IPS-20b (cell line): ENCODE measurements at regions not wholly inside any gene's neighbourhood (a gene's known extent, or its start where the extent isn't known, plus 50 kb on each side); places are given as distances from the start of the nearest gene placed in this dataset.

Source experiments
- H3K27ac ChIP-seq: one replicate; pipeline ENCODE4 v1.5.1; 2013; ENCODE audit warnings: low read length
- H3K27me3 ChIP-seq: 2 replicates; pipeline ENCODE4 v1.6.1; 2013; ENCODE audit warnings: mild to moderate bottlenecking, low read length, inconsistent platforms; ENCODE audit not compliant: insufficient read depth
- H3K36me3 ChIP-seq: 2 replicates; pipeline ENCODE4 v1.6.1; 2013; ENCODE audit warnings: low read depth, mild to moderate bottlenecking, inconsistent platforms, low read length, moderate library complexity; ENCODE audit not compliant: insufficient read depth
- H3K4me1 ChIP-seq: 2 replicates; pipeline ENCODE4 v1.6.1; 2013; ENCODE audit warnings: mild to moderate bottlenecking, control low read depth, inconsistent platforms, low read length, moderate library complexity; ENCODE audit not compliant: insufficient read depth
- H3K4me3 ChIP-seq: 2 replicates; pipeline ENCODE4 v1.5.1; 2013; ENCODE audit warnings: mild to moderate bottlenecking, low read length, inconsistent platforms
- H3K9ac ChIP-seq: 2 replicates; pipeline ENCODE4 v1.6.1; 2013; ENCODE audit warnings: low read depth, mild to moderate bottlenecking, inconsistent platforms, low read length, moderate library complexity
- H3K9me3 ChIP-seq: 2 replicates; pipeline ENCODE4 v1.6.1; 2013; ENCODE audit warnings: mild to moderate bottlenecking, low read depth, low read length, inconsistent platforms; ENCODE audit not compliant: insufficient read depth

GRCh38 chr10:36345175-36345533 is 703.1 kb upstream of the FZD8 start:
- no peaks in the 10 kb centered on the region for H3K36me3 ChIP-seq

GRCh38 chr10:36344240-36345174 is 702.4 kb upstream of the FZD8 start:
- H3K4me3 ChIP-seq: no peak overlapping the region
- H3K27me3 ChIP-seq: no peaks in the 10 kb centered on the region
- no peak overlapping the region for H3K9ac ChIP-seq
- H3K27ac ChIP-seq: no peak overlapping the region
- H3K9me3 ChIP-seq: no peaks in the 10 kb centered on the region
- H3K36me3 ChIP-seq: no peaks in the 10 kb centered on the region
- no peaks in the 10 kb centered on the region for H3K4me1 ChIP-seq

More at GRCh38 chr10:36345175-36345533, 703.1 kb upstream of the FZD8 start:
- Histone ChIP-seq H3K4me3 (no peak overlapping the region), H3K9me3 (no peaks in the 10 kb centered on the region), H3K27me3 (no peaks in the 10 kb centered on the region), H3K9ac (no peak overlapping the region), H3K4me1 (no peaks in the 10 kb centered on the region), H3K27ac (no peak overlapping the region)

DNA sequence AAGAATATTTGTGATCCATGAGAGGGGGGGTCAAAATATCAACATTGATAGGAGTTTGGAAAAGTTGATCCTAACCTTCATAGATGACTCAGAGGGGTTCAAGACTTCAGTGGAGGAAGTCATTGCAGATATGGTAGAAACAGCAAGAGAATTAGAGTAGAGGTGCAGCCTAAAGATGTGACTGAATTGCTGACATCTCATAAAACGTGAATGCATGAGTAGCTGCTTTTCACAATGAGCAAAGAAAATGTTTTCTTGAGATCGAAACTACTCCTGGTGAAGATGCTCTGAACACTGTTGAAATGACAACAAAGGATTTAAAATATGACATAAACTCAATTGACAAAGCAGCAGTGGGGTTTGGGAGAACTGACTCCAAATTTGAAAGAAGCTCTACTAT is 700.7 kb upstream of the FZD8 start:
- no peaks in the 10 kb centered on the region for H3K4me1 ChIP-seq
- H3K9ac ChIP-seq: no peak overlapping the region
- H3K36me3 ChIP-seq: no peaks in the 10 kb centered on the region
- no peak overlapping the region for H3K27ac ChIP-seq
- H3K4me3 ChIP-seq: no peak overlapping the region
- no peaks in the 10 kb centered on the region for H3K9me3 ChIP-seq
- H3K27me3 ChIP-seq: no peaks in the 10 kb centered on the region

DNA sequence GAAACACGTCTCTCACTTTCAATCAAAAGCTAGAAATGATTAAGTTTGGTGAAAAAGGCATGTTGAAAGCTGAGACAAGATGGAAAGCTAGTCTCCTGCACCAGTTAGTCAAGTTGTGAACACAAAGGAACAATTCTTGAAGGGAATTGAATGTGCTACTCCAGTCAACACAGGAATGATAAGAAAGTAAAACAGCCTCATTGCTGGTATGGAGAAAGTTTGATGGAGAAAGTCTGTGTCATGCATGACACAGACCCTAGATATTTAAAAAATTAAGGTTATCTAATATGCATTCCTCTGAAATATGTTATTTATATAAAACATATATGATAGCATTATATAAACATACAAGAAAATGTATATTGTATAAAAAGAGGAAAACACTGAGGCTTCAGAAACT is 699.4 kb upstream of the FZD8 start:
- Histone ChIP-seq H3K4me3 (no peak overlapping the region), H3K4me1 (no peaks in the 10 kb centered on the region), H3K27ac (no peak overlapping the region), H3K9ac (no peak overlapping the region), H3K9me3 (no peaks in the 10 kb centered on the region), H3K27me3 (no peaks in the 10 kb centered on the region), H3K36me3 (no peaks in the 10 kb centered on the region)

- no peaks in the 10 kb centered on the region for H3K36me3 ChIP-seq
- H3K27me3 ChIP-seq: no peaks in the 10 kb centered on the region
- H3K4me1 ChIP-seq: no peaks in the 10 kb centered on the region
- H3K9ac ChIP-seq: no peak overlapping the region
- H3K9me3 ChIP-seq: no peaks in the 10 kb centered on the region
- H3K27ac ChIP-seq: no peak overlapping the region
- no peak overlapping the region for H3K4me3 ChIP-seq
These were observed 694.2 kb upstream of the FZD8 start for GRCh38 chr10:36336315-36336714.

- no peaks in the 10 kb centered on the region for H3K9me3 ChIP-seq
- no peaks in the 10 kb centered on the region for H3K36me3 ChIP-seq
- no peak overlapping the region for H3K4me3 ChIP-seq
- H3K27me3 ChIP-seq: no peaks in the 10 kb centered on the region
- no peak overlapping the region for H3K27ac ChIP-seq
- no peaks in the 10 kb centered on the region for H3K4me1 ChIP-seq
- no peak overlapping the region for H3K9ac ChIP-seq
These were observed 691.4 kb upstream of the FZD8 start for GRCh38 chr10:36333446-36333845.

DNA sequence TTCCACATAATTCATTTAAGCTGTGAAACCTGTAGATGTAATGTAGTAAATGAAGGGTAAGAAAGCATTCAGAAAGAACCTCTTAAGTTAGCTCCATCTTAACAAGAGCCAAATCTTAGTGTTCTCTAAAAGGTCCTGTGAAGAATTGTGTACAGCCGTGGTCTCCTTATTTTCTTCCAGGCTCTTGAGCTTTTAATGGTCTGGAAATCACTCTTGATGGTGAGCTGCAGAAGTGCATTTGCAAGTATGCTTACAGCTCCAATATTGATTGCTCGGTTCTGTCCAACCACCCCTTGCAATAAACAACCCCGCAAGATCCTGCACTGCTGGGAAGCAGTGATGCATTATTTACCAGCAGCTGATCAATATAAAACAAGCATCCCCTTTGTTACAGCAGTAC is 690.8 kb upstream of the FZD8 start:
- no peak overlapping the region for H3K4me3 ChIP-seq
- H3K9me3 ChIP-seq: no peaks in the 10 kb centered on the region
- H3K4me1 ChIP-seq: no peaks in the 10 kb centered on the region
- H3K9ac ChIP-seq: no peak overlapping the region
- no peaks in the 10 kb centered on the region for H3K36me3 ChIP-seq
- no peak overlapping the region for H3K27ac ChIP-seq
- no peaks in the 10 kb centered on the region for H3K27me3 ChIP-seq

- H3K27ac ChIP-seq: no peak overlapping the region
These were observed 689.0 kb upstream of the FZD8 start for GRCh38 chr10:36331121-36331520.

GRCh38 chr10:36325815-36326214 is 683.7 kb upstream of the FZD8 start:
- H3K27ac ChIP-seq: no peak overlapping the region
- no peaks in the 10 kb centered on the region for H3K27me3 ChIP-seq
- no peaks in the 10 kb centered on the region for H3K36me3 ChIP-seq
- H3K4me3 ChIP-seq: no peak overlapping the region
- no peak overlapping the region for H3K9ac ChIP-seq
- no peaks in the 10 kb centered on the region for H3K9me3 ChIP-seq
- H3K4me1 ChIP-seq: no peaks in the 10 kb centered on the region

More at GRCh38 chr10:36331121-36331520, 689.0 kb upstream of the FZD8 start:
- no peak overlapping the region for H3K4me3 ChIP-seq
- H3K27me3 ChIP-seq: no peaks in the 10 kb centered on the region
- H3K9me3 ChIP-seq: no peaks in the 10 kb centered on the region
- H3K9ac ChIP-seq: no peak overlapping the region
- no peaks in the 10 kb centered on the region for H3K4me1 ChIP-seq
- H3K36me3 ChIP-seq: no peaks in the 10 kb centered on the region

- Histone ChIP-seq H3K27me3 (no peaks in the 10 kb centered on the region), H3K4me3 (no peak overlapping the region), H3K9me3 (no peaks in the 10 kb centered on the region), H3K9ac (no peak overlapping the region), H3K36me3 (no peaks in the 10 kb centered on the region), H3K4me1 (no peaks in the 10 kb centered on the region), H3K27ac (no peak overlapping the region)
These were observed 682.7 kb upstream of the FZD8 start for GRCh38 chr10:36324831-36325230.

GRCh38 chr10:36313142-36313541 is 671.0 kb upstream of the FZD8 start:
- Histone ChIP-seq H3K9ac (no peak overlapping the region), H3K4me1 (no peaks in the 10 kb centered on the region), H3K36me3 (no peaks in the 10 kb centered on the region), H3K9me3 (no peaks in the 10 kb centered on the region), H3K27ac (no peak overlapping the region), H3K27me3 (no peaks in the 10 kb centered on the region), H3K4me3 (no peak overlapping the region)

DNA sequence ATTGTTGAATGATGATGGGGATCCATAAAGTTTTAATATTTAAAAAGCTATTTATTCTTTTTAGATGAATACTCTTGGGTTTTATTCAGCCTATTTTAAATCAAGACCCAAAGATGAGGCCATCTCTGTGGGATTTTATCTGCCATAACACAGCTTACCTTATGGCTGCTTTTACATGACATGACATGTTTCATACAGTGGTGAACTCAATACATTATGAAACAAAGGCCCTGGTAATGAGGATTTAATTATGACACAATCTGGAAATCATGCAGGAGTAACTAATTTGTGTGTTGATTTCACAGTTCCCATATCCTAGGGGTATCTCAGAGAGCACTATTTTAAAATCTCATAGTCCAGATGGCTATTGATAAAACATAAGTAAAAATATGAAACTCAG is 661.8 kb upstream of the FZD8 start:
- no peaks in the 10 kb centered on the region for H3K27me3 ChIP-seq
- H3K4me1 ChIP-seq: no peaks in the 10 kb centered on the region
- H3K9ac ChIP-seq: no peak overlapping the region
- no peaks in the 10 kb centered on the region for H3K9me3 ChIP-seq
- no peak overlapping the region for H3K27ac ChIP-seq
- H3K36me3 ChIP-seq: no peaks in the 10 kb centered on the region
- no peak overlapping the region for H3K4me3 ChIP-seq
